Activated naive CD4-positive, alpha-beta T cell treated with anti-CD3 and anti-CD28 coated beads, Interleukin-2, amount 50 U/mL, for 72 hours (primary cell): ENCODE measurements at regions not wholly inside any gene's neighbourhood (a gene's known extent, or its start where the extent isn't known, plus 50 kb on each side); places are given as distances from the start of the nearest gene placed in this dataset.
"Not testable (repeated sequence)": the region's sequence is repeated elsewhere in the genome, so short reads cannot be mapped to it uniquely, and the experiment has no call there.

Experiments
- ATAC-seq, 2 donors: fragments of 150-1000 bp; cut with Tn5 transposase; 2 replicates each; pipeline ENCODE4 v1.10.0; 2021; ENCODE audit warnings: mild to moderate bottlenecking in 2 of 2, moderate library complexity in 2 of 2
- DNase-seq, 2 donors: peaks; one replicate each; pipeline ENCODE4 v3.0.0; 2021 to 2022; ENCODE audit warnings: low spot score in 2 of 2
- H3K27ac Mint-ChIP-seq, 2 donors: one replicate each; pipeline ENCODE4 v1.8.0; 2022; ENCODE audit warnings: mild to moderate bottlenecking in 2 of 2, mixed read lengths in 2 of 2
- H3K36me3 Mint-ChIP-seq, 2 donors: one replicate each; pipeline ENCODE4 v1.8.0; 2022; ENCODE audit warnings: mixed read lengths in 2 of 2
- H3K9me3 Mint-ChIP-seq, 2 donors: one replicate each; pipeline ENCODE4 v1.8.0; 2022; ENCODE audit warnings: mixed read lengths in 2 of 2

DNA sequence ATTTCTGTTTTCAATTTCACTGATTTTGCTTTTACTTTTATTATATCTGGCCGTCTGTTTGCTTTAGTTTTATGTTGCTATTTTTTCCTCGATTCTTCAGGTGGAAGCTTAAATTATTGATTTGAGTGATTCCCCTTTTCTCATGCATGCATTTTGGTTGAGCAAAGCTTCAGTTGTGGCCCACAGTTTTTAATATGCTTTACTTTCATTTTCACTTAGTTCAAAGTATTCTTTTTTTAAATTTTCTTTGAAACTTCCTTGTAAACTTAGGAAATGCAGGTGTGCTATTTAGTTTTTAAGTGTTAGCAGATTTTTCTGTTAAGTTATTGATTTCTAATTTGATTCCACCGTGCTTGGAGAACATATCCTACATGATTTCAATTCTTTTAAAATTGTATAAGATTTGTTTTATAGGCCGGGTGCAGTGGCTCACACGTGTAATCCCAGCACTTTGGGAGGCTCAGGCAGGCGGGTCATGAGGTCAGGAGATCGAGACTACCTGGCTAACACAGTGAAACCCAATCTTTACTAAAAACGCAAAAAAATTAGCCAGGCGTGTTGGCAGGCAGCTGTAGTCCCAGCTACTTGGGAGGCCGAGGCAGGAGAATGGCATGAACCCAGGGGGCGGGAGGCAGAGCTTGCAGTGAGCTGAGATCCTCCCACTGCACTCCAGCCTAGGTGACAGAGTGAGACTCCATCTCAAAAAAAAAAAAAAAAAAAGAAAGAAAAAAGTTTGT is 531.2 kb downstream of the KIF2B start:
- Mint-ChIP-seq H3K9me3 (peaks cover 17 to 30% of the 10 kb centered on the region in 2 donors), H3K36me3 (no peaks in the 10 kb centered on the region), H3K27ac (no peak overlapping the region)
- DNase-seq, result no peak
- no peak for ATAC-seq

DNA sequence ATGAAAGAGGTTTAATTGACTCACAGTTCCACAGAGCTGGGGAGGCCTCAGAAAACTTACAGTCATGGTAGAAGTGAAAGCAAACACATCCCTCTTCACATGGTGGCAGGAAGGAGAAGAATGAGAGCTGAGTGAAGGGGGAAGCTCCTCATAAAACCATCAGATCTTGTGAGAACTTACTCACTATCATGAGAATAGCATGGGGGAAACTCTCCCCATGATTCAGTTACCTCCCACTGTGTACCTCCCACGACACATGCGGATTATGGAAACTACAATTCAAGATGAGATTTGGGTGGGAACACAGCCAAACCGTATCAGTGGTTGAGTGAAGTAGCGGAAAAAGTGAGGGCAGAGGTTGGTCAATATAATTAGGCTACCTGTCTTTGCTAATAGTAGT is 538.3 kb downstream of the KIF2B start:
- ATAC-seq, H3K27ac Mint-ChIP-seq, DNase-seq, H3K36me3 Mint-ChIP-seq: not testable (repeated sequence)
- H3K9me3 Mint-ChIP-seq, result peaks cover 22 to 26% of the 10 kb centered on the region in 2 donors

- no peak overlapping the region for H3K27ac Mint-ChIP-seq
- peaks cover 0 to 4% of the 10 kb centered on the region in 2 donors for H3K9me3 Mint-ChIP-seq
Measured at GRCh38 chr17:54368906-54369305, 531.7 kb upstream of the TOM1L1 start.

DNA sequence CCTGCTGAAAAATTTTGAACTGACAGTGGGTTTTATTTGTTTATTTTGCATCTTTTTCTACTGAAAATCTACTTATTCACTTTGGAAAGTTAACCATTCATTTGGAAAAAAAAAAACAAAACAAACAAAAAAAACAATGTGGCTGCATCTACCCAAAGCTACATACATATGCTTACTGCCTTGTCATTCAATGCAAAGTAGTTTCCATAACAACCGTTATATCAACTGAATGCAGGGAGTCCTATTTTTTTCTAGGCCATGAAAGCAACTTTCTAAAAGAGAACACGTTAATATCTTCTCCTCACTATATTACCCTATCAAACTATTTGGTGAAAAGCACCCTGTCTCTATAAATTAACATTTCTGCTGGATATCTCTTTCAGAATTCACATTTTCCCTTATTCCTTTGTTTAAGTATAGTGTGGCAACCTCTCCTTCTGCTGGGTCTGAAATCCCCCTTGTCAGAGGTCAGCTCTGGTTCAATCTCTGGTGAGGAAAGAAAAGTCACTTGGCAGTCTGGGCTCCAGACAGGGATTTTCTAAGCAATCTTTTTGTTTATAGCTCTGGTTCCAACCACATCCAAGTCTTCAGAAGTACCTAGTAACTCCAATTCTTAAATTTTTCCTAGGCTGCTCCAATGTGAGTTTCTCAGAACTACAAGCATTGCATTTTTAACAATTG is 528.4 kb upstream of the TOM1L1 start:
- no peaks in the 10 kb centered on the region for H3K36me3 Mint-ChIP-seq
- H3K9me3 Mint-ChIP-seq, result peaks cover 0 to 4% of the 10 kb centered on the region in 2 donors
- no peak for DNase-seq
- no peak for ATAC-seq
- no peak overlapping the region for H3K27ac Mint-ChIP-seq

More at GRCh38 chr17:54368906-54369305, 531.7 kb upstream of the TOM1L1 start:
- H3K36me3 Mint-ChIP-seq, result no peaks in the 10 kb centered on the region
- no peak for DNase-seq
- ATAC-seq, result no peak

GRCh38 chr17:54373970-54374369 is 526.7 kb upstream of the TOM1L1 start:
- H3K27ac Mint-ChIP-seq, result no peak overlapping the region
- DNase-seq (no peak), ATAC-seq (no peak)
- H3K9me3 Mint-ChIP-seq, result peaks cover 3 to 8% of the 10 kb centered on the region in 2 donors
- H3K36me3 Mint-ChIP-seq, result no peaks in the 10 kb centered on the region

DNA sequence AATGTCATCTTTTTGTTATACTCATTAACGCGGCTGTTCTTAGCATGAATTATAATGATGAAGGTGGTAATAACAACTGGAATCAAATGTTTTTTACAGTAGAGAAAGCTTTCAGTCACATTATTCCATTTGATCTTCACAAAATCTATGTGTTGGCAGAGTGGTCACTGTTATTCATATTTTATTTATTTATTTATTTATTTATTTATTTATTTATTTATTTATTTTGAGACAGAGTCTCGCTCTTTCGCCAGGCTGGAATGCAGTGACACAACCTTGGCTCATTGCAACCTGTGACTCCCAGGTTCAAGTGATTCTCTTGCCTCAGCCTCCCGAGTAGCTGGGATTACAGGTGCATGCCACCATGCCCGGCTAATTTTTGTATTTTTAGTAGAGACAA is 524.2 kb upstream of the TOM1L1 start:
- H3K9me3 Mint-ChIP-seq, result peaks cover 6 to 12% of the 10 kb centered on the region in 2 donors
- H3K36me3 Mint-ChIP-seq, DNase-seq, H3K27ac Mint-ChIP-seq, ATAC-seq: not testable (repeated sequence)

DNA sequence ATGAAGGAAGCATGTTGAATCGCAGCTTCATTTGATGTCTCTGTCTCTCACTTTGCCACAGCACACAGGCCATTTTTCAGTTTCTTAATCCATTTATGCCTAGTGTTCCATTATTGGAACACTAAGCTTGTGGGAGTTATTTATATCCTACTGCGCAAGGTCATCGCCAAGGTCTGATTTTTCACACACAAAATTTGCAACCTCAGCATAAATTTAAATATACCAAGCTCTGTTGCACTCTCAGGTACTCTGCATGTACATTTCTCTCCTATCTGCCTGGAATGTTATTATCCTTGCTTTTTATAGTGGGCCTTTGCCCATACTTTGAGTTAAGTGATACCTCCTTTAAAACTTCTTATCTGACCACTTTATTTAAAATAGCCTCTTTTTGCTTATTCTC is 519.2 kb upstream of the TOM1L1 start:
- ATAC-seq, result no peak
- Mint-ChIP-seq H3K27ac (no peak overlapping the region), H3K36me3 (no peaks in the 10 kb centered on the region), H3K9me3 (peaks cover 10 to 20% of the 10 kb centered on the region in 2 donors)
- DNase-seq, result no peak

- peaks cover 0 to 5% of the 10 kb centered on the region in 2 donors for H3K36me3 Mint-ChIP-seq
- DNase-seq (no peak), ATAC-seq (no peak)
- H3K27ac Mint-ChIP-seq, result no peak overlapping the region
- peaks cover 6 to 13% of the 10 kb centered on the region in 2 donors for H3K9me3 Mint-ChIP-seq
Measured at GRCh38 chr17:54404259-54404658, 496.4 kb upstream of the TOM1L1 start.

GRCh38 chr17:54405826-54406225 is 494.8 kb upstream of the TOM1L1 start:
- no peak for ATAC-seq
- H3K9me3 Mint-ChIP-seq, result peaks cover 6 to 13% of the 10 kb centered on the region in 2 donors
- peaks cover 0 to 5% of the 10 kb centered on the region in 2 donors for H3K36me3 Mint-ChIP-seq
- no peak overlapping the region for H3K27ac Mint-ChIP-seq
- no peak for DNase-seq

- peaks cover 6 to 13% of the 10 kb centered on the region in 2 donors for H3K9me3 Mint-ChIP-seq
Measured at GRCh38 chr17:54408731-54409130, 491.9 kb upstream of the TOM1L1 start.

DNA sequence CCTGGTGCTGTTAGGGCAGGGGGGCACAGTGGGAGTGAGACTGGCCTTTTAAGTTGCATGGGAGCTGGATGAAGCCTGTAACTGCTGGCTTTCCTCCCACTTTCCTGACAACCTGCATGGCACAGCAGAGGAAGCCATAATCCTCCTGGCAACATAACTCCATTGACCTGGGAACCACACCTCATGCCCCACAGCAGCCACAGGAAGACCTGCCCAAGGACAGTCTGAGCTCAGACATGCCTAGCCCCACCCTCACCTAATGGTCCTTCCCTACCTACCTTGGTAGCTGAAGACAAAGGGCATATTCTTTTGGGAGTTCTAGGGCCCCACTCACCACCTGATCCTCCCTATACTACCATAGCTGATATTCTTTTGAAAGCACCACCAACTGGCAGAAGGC is 482.2 kb upstream of the TOM1L1 start:
- ATAC-seq (no peak), DNase-seq (no peak)
- H3K9me3 Mint-ChIP-seq, result peaks cover 33 to 35% of the 10 kb centered on the region in 2 donors
- no peak overlapping the region for H3K27ac Mint-ChIP-seq
- H3K36me3 Mint-ChIP-seq, result peaks cover 0 to 5% of the 10 kb centered on the region in 2 donors

More at GRCh38 chr17:54408731-54409130, 491.9 kb upstream of the TOM1L1 start:
- ATAC-seq, result no peak
- no peak for DNase-seq
- Mint-ChIP-seq H3K36me3 (peaks cover 0 to 5% of the 10 kb centered on the region in 2 donors), H3K27ac (no peak overlapping the region)

DNA sequence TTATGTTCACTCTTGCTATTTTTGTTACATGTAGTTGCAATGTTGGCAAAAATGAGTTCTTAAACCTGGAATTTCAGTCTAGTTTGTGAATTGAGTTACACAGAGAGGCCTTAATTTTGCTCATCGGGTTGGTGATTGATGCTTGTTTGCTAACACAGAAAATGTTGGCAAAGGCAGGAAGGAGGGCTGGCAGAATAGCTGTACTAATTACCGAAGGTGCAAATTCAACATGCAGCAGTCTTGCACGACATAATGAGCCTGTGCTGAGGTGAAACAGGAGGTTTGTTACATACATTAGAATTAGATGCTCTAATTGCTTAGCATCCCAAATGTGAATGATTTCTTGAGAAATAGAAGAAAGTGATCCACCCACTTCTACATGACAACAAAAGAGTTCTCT is 475.0 kb upstream of the TOM1L1 start:
- peaks cover 16 to 21% of the 10 kb centered on the region in 2 donors for H3K9me3 Mint-ChIP-seq
- H3K27ac Mint-ChIP-seq, result no peak overlapping the region
- no peak for DNase-seq
- no peak for ATAC-seq
- H3K36me3 Mint-ChIP-seq, result no peaks in the 10 kb centered on the region

DNA sequence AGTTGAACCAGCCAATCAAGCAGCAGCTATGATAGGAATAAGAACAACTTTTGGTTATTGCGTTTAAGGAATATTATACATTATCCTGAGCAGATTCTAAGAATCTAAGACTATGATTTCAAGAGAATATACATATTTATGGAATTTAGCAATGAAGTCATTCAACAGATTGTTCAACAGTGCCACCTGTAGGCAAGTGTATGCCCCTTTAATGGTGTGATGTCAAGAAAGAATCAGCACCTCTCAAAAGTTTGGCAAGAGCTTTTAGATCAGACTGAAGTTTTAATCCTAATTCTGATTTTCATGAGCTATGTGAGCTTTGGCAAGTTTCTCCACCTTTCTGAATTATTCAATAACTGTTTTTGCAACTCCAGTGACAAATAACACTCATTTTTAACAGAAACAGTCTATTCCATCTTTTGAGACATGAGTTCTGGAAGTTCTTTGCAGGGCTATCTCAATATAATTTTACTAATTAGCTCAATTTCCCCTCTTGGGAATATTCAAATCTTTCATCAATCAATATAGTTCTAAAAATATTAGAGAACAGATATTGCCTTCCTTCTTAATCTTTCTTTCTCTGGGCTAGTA is 474.3 kb upstream of the TOM1L1 start:
- ATAC-seq (no peak), DNase-seq (no peak)
- Mint-ChIP-seq H3K9me3 (peaks cover 15 to 16% of the 10 kb centered on the region in 2 donors), H3K36me3 (no peaks in the 10 kb centered on the region), H3K27ac (no peak overlapping the region)

- H3K9me3 Mint-ChIP-seq, result peaks cover 14 to 24% of the 10 kb centered on the region in 2 donors
- no peak overlapping the region for H3K27ac Mint-ChIP-seq
- peaks cover 0 to 14% of the 10 kb centered on the region in 2 donors for H3K36me3 Mint-ChIP-seq
- ATAC-seq, result no peak
- no peak for DNase-seq
Measured at GRCh38 chr17:54435966-54436365, 464.7 kb upstream of the TOM1L1 start.

DNA sequence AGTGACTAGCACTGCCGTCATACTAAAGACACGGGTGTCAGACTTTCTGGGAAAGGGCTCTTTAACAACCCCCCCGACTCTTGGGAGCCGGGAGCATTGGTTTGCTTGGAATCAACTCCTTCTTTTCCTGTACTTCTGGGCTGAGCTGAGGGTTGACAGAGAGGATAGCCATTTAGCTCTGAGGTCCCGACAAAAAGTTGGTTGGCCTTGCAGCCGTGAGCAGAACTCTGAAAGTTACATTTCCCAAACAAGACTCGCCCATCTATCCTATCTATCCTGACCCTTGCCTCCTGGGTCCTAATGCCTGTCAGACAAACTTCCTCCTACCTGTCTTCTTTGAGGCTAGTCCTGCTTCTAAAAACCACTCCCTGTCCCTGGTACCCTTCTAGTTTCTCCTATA is 460.8 kb upstream of the TOM1L1 start:
- Mint-ChIP-seq H3K36me3 (peaks cover 0 to 14% of the 10 kb centered on the region in 2 donors), H3K27ac (peak overlapping the region in 1 of 2 donors; percentile 25), H3K9me3 (peaks cover 20 to 21% of the 10 kb centered on the region in 2 donors)
- DNase-seq (no peak), ATAC-seq (no peak)

DNA sequence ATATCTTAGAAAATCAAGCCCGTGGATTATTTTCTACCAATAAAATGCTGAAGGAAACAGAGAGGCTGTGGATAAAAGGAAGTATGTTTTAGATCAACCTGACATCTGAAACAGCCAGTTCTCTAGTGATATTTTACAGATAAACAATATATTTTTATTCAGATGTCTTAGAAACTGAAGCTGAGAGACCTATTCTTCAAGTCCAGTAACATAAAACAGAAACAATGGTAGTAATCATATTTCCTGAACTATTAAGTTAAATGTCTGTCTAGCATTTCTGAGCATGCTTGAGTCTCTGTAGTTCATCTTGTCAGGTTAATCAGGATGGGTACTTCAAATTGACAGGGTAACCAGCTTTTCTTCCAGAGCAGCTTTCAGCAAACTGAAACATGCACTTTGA is 449.6 kb upstream of the TOM1L1 start:
- DNase-seq (no peak), ATAC-seq (no peak)
- Mint-ChIP-seq H3K9me3 (peaks cover 17 to 19% of the 10 kb centered on the region in 2 donors), H3K36me3 (no peaks in the 10 kb centered on the region), H3K27ac (no peak overlapping the region)

- Mint-ChIP-seq H3K27ac (no peak overlapping the region), H3K9me3 (peaks cover 17 to 19% of the 10 kb centered on the region in 2 donors), H3K36me3 (no peaks in the 10 kb centered on the region)
- DNase-seq (no peak), ATAC-seq (no peak)
Measured at GRCh38 chr17:54452666-54453348, 447.8 kb upstream of the TOM1L1 start.
